GM10248 (cell line): ENCODE measurements at regions not wholly inside any gene's neighbourhood (a gene's known extent, or its start where the extent isn't known, plus 50 kb on each side); places are given as distances from the start of the nearest gene placed in this dataset.

ENCODE experiments used
- CTCF ChIA-PET: fragments of 300-600 bp; sonication (Branson Sonifier 250); formaldehyde crosslinking; extraction: SDS; loops from one replicate; lab custom pipeline; 2021; ENCODE audit warnings: antibody characterized with exemption; lab: Yijun Ruan, JAX
- POLR2A ChIA-PET: fragments of 350-650 bp; sonication (Branson Sonifier 250); formaldehyde crosslinking; extraction: SDS; loops from one replicate; lab custom pipeline; 2020; ENCODE audit warnings: antibody characterized with exemption; lab: Yijun Ruan, JAX
- DNase-seq: peaks from one replicate; pipeline ENCODE4 v3.0.0; 2012; ENCODE audit errors: extremely low spot score
- CTCF ChIP-seq: IDR thresholded peaks from 2 replicates; pipeline ENCODE4 v1.5.1; 2012; ENCODE audit warnings: mild to moderate bottlenecking, low read depth; ENCODE audit errors: extremely low read depth, missing control alignments, control extremely low read depth

GRCh38 chr10:118213436-118213835, 128.7 kb downstream of the FAM204A start:
- ChIA-PET CTCF (interaction anchor here (0.7 to 1.9 kb wide), 4 partner anchors 9 to 717 kb away, joined by 3 to 4 read pairs (median 4); no protein-coding TSS in a partner anchor), POLR2A (no interaction called here)
- TF ChIP-seq CTCF: no peak
- DNase-seq: no peak

GRCh38 chr10:118210276-118210675, 131.8 kb downstream of the FAM204A start:
- CTCF ChIA-PET: interaction anchor here (1.0 to 2.5 kb wide), 2 partner anchors 10 to 49 kb away, joined by 3 to 7 read pairs; no protein-coding TSS in a partner anchor
- no peak for DNase-seq

GRCh38 chr10:118209215-118209614, 132.9 kb downstream of the FAM204A start:
- POLR2A ChIA-PET: interaction anchor here (0.7 kb wide), 1 partner anchor 512 kb away, joined by 6 read pairs; no protein-coding TSS in a partner anchor
- DNase-seq: no peak
- CTCF ChIA-PET: interaction anchor here (1.0 to 2.5 kb wide), 2 partner anchors 11 to 50 kb away, joined by 3 to 7 read pairs; no protein-coding TSS in a partner anchor
- no peak for TF ChIP-seq CTCF

More at GRCh38 chr10:118210276-118210675, 131.8 kb downstream of the FAM204A start:
- POLR2A ChIA-PET: no interaction called here
- TF ChIP-seq CTCF: no peak

GRCh38 chr10:118207470-118208007, 134.6 kb downstream of the FAM204A start:
- ChIA-PET POLR2A (no interaction called here), CTCF (no interaction called here)
- no peak for TF ChIP-seq CTCF
- no peak for DNase-seq

GRCh38 chr10:118204292-118204943, 137.7 kb downstream of the FAM204A start:
- ChIA-PET POLR2A (no interaction called here), CTCF (interaction anchor here (1.0 to 1.6 kb wide), 3 partner anchors 21 to 36 kb away, joined by 3 to 6 read pairs (median 4); no protein-coding TSS in a partner anchor)
- no peak for DNase-seq
- TF ChIP-seq CTCF: no peak

- POLR2A ChIA-PET: no interaction called here
- no peak for DNase-seq
- CTCF ChIA-PET: interaction anchor here (1.2 kb wide), 1 partner anchor 27 kb away, joined by 4 read pairs; no protein-coding TSS in a partner anchor
- no peak for TF ChIP-seq CTCF
These were observed 138.7 kb downstream of the FAM204A start for GRCh38 chr10:118203461-118203860.
